Neural progenitor cell (in vitro differentiated cells): ENCODE measurements at regions not wholly inside any gene's neighbourhood (a gene's known extent, or its start where the extent isn't known, plus 50 kb on each side); places are given as distances from the start of the nearest gene placed in this dataset.

Experiments
- DNase-seq: peaks from one replicate; pipeline ENCODE4 v3.0.0-alpha.2; 2016; ENCODE audit warnings: low spot score
- H2AFZ ChIP-seq: fragments of 200-600 bp; sonication (generic); replicated peaks from 2 replicates; pipeline ENCODE4 v1.6.1; 2016; ENCODE audit warnings: antibody characterized with exemption
- H3F3A ChIP-seq: fragments of 200-600 bp; sonication (generic); 2 replicates; pipeline ENCODE4 v1.6.1; 2016; ENCODE audit warnings: antibody characterized with exemption, low read depth
- H3K27ac ChIP-seq: fragments of 200-600 bp; sonication (generic); 2 replicates; pipeline ENCODE4 v1.5.1; 2016; ENCODE audit warnings: mild to moderate bottlenecking
- H3K27me3 ChIP-seq: fragments of 200-600 bp; sonication (generic); 2 replicates; pipeline ENCODE4 v1.6.1; 2016; ENCODE audit warnings: mild to moderate bottlenecking, moderate library complexity
- H3K36me3 ChIP-seq: fragments of 200-600 bp; sonication (generic); 2 replicates; pipeline ENCODE4 v1.5.1; 2016
- H3K4me1 ChIP-seq: fragments of 200-600 bp; sonication (generic); 2 replicates; pipeline ENCODE4 v1.6.1; 2016; ENCODE audit warnings: mixed run types
- H3K4me2 ChIP-seq: fragments of 200-600 bp; sonication (generic); 2 replicates; pipeline ENCODE4 v1.6.1; 2016
- H3K4me3 ChIP-seq: fragments of 200-600 bp; sonication (generic); 2 replicates; pipeline ENCODE4 v1.5.1; 2016
- H3K79me2 ChIP-seq: fragments of 200-600 bp; sonication (generic); 2 replicates; pipeline ENCODE4 v1.6.1; 2016; ENCODE audit warnings: low read depth
- H3K9ac ChIP-seq: fragments of 200-600 bp; sonication (generic); 2 replicates; pipeline ENCODE4 v1.6.1; 2016
- H3K9me3 ChIP-seq: fragments of 200-600 bp; sonication (generic); 2 replicates; pipeline ENCODE4 v1.5.1; 2016; ENCODE audit warnings: low read depth
- H4K20me1 ChIP-seq: fragments of 200-600 bp; sonication (generic); 2 replicates; pipeline ENCODE4 v1.6.1; 2016; ENCODE audit warnings: low read depth
- H3K27ac Mint-ChIP-seq: 3 replicates; pipeline ENCODE4 v1.8.0; 2021; ENCODE audit warnings: mixed read lengths
- H3K27me3 Mint-ChIP-seq: 2 replicates; pipeline ENCODE4 v1.8.0; 2022; ENCODE audit warnings: low read depth, mild to moderate bottlenecking, inconsistent platforms, moderate library complexity, mixed read lengths; ENCODE audit not compliant: insufficient read depth
- H3K36me3 Mint-ChIP-seq: 3 replicates; pipeline ENCODE4 v1.8.0; 2021; ENCODE audit warnings: mixed read lengths
- H3K4me1 Mint-ChIP-seq: 3 replicates; pipeline ENCODE4 v1.8.0; 2021; ENCODE audit warnings: mixed read lengths
- H3K4me3 Mint-ChIP-seq: 3 replicates; pipeline ENCODE4 v1.8.0; 2021; ENCODE audit warnings: mild to moderate bottlenecking, moderate library complexity, mixed read lengths
- H3K9me3 Mint-ChIP-seq: 3 replicates; pipeline ENCODE4 v1.8.0; 2020; ENCODE audit warnings: mixed read lengths
- CTCF ChIP-seq: fragments of 200-600 bp; sonication (generic); IDR thresholded peaks from 2 replicates; pipeline ENCODE4 v1.5.1; 2017; ENCODE audit warnings: antibody characterized with exemption, mild to moderate bottlenecking
- EZH2 ChIP-seq: fragments of 200-600 bp; sonication (generic); IDR thresholded peaks from 2 replicates; pipeline ENCODE4 v1.6.1; 2017; ENCODE audit warnings: antibody characterized with exemption, mild to moderate bottlenecking, moderate library complexity
- EZH2phosphoT487 ChIP-seq: fragments of 200-600 bp; sonication (generic); IDR thresholded peaks from 2 replicates; pipeline ENCODE4 v1.6.1; 2017; ENCODE audit warnings: antibody characterized with exemption

GRCh38 chr4:83703752-83704151 is 167.8 kb downstream of the GPAT3 start:
- no peak overlapping the region for H3K27ac Mint-ChIP-seq
- H3K9me3 Mint-ChIP-seq = peaks cover 9% of the 10 kb centered on the region
- Histone ChIP-seq H3K36me3 (no peaks in the 10 kb centered on the region), H3K79me2 (no peaks in the 10 kb centered on the region), H3K4me1 (peaks cover 14% of the 10 kb centered on the region), H3K9ac (no peak overlapping the region), H3F3A (peaks cover 3% of the 10 kb centered on the region), H3K27me3 (no peaks in the 10 kb centered on the region), H3K9me3 (no peaks in the 10 kb centered on the region), H4K20me1 (no peaks in the 10 kb centered on the region), H3K4me3 (no peak overlapping the region), H2AFZ (no peak overlapping the region), H3K27ac (no peak overlapping the region), H3K4me2 (no peak overlapping the region)
- no peak overlapping the region for H3K4me3 Mint-ChIP-seq
- peaks cover 11% of the 10 kb centered on the region for H3K4me1 Mint-ChIP-seq
- TF ChIP-seq EZH2phosphoT487 = no peak
- no peak for TF ChIP-seq CTCF
- TF ChIP-seq EZH2 = no peak
- DNase-seq = no peak
- H3K36me3 Mint-ChIP-seq = no peaks in the 10 kb centered on the region
- no peaks in the 10 kb centered on the region for H3K27me3 Mint-ChIP-seq

DNA sequence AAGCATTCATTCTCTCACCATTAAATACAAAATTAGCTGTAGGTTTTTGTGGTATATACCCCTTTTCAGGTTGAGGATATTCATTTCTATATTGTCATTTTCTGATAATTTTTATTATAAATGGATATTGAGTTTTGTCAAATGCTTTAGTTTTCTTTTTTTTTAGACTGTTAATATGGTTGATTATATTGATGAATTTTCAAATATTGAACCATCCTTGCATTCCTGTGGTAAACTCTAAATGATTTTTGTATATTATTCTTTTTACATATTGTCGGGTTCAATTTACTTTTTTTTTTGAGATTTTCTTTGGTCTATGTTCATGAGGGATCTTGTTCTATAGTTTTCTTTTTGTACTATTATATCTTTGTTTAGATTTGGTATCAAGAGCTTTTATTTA is 165.1 kb downstream of the GPAT3 start:
- Histone ChIP-seq H3K9me3 (no peaks in the 10 kb centered on the region), H3F3A (no peaks in the 10 kb centered on the region), H3K4me1 (no peaks in the 10 kb centered on the region), H3K27me3 (no peaks in the 10 kb centered on the region), H3K4me2 (no peak overlapping the region), H4K20me1 (no peaks in the 10 kb centered on the region), H3K4me3 (no peak overlapping the region), H3K79me2 (no peaks in the 10 kb centered on the region), H3K36me3 (no peaks in the 10 kb centered on the region), H3K27ac (no peak overlapping the region), H3K9ac (no peak overlapping the region), H2AFZ (no peak overlapping the region)
- Mint-ChIP-seq H3K4me3 (no peak overlapping the region), H3K27ac (no peak overlapping the region), H3K9me3 (peaks cover 9% of the 10 kb centered on the region), H3K27me3 (no peaks in the 10 kb centered on the region), H3K36me3 (no peaks in the 10 kb centered on the region), H3K4me1 (no peaks in the 10 kb centered on the region)
- DNase-seq = no peak
- no peak for TF ChIP-seq EZH2phosphoT487

DNA sequence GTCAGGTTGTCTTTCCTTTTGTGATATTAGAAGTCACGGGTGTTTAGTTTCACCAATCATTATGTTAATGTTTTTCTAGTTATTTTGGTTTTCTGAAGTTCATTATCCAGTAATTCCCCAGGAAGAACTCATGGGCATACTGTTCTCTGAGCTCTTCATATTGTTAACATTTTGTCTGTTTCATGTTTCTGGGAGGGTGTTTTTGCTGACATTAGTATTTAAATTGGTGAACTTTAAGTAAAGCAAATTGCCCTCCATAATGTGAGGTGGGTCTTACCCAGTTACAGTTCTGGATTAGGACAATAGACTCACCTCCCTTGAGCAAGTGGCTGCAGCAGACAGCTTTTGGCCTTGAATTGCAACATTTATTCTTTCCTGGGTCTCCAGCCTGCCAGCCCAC is 163.4 kb downstream of the GPAT3 start:
- no peaks in the 10 kb centered on the region for H3K79me2 ChIP-seq
- TF ChIP-seq CTCF (no peak), EZH2phosphoT487 (no peak), EZH2 (no peak)
- peaks cover 9% of the 10 kb centered on the region for H3K9me3 Mint-ChIP-seq
- no peaks in the 10 kb centered on the region for H3K4me1 ChIP-seq
- no peaks in the 10 kb centered on the region for H3K36me3 ChIP-seq
- H2AFZ ChIP-seq = no peak overlapping the region
- no peak overlapping the region for H3K4me3 ChIP-seq
- H3K27me3 ChIP-seq = no peaks in the 10 kb centered on the region
- no peak overlapping the region for H3K27ac ChIP-seq
- H3K36me3 Mint-ChIP-seq = no peaks in the 10 kb centered on the region
- H3K9ac ChIP-seq = no peak overlapping the region
- no peaks in the 10 kb centered on the region for H3K27me3 Mint-ChIP-seq
- H3K4me1 Mint-ChIP-seq = no peaks in the 10 kb centered on the region
- H4K20me1 ChIP-seq = no peaks in the 10 kb centered on the region
- no peak overlapping the region for H3K4me2 ChIP-seq
- no peaks in the 10 kb centered on the region for H3K9me3 ChIP-seq
- no peak overlapping the region for H3K4me3 Mint-ChIP-seq
- H3K27ac Mint-ChIP-seq = no peak overlapping the region
- no peaks in the 10 kb centered on the region for H3F3A ChIP-seq
- DNase-seq = no peak

DNA sequence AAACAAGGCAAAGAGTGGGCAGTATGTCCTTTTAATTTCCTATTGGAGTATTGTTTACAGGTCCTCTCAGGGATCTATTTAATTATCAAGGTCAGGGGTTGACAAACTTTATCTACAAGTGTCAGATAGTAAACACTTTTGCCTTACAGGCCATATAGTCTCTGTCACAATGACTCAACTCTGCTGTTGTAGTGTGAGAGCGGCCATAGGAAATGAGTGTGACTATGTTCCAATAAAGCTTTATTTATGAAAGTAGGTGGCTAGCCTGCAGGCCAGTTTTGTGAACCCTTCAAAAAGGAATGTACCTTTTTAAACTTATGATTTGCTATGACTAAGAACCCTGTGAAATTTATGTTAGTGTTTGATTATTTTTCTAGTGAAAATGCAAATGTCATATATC is 156.1 kb downstream of the GPAT3 start:
- Mint-ChIP-seq H3K4me3 (no peak overlapping the region), H3K4me1 (no peaks in the 10 kb centered on the region), H3K27me3 (peaks cover 3% of the 10 kb centered on the region), H3K36me3 (no peaks in the 10 kb centered on the region), H3K9me3 (no peaks in the 10 kb centered on the region), H3K27ac (no peak overlapping the region)
- Histone ChIP-seq H3F3A (peaks cover 5% of the 10 kb centered on the region), H4K20me1 (no peaks in the 10 kb centered on the region), H3K27me3 (no peaks in the 10 kb centered on the region), H3K4me1 (no peaks in the 10 kb centered on the region), H3K27ac (no peak overlapping the region), H2AFZ (no peak overlapping the region), H3K79me2 (no peaks in the 10 kb centered on the region), H3K36me3 (no peaks in the 10 kb centered on the region), H3K9me3 (no peaks in the 10 kb centered on the region), H3K4me2 (no peak overlapping the region), H3K4me3 (no peak overlapping the region), H3K9ac (no peak overlapping the region)
- TF ChIP-seq EZH2phosphoT487 = no peak
- no peak for TF ChIP-seq CTCF
- TF ChIP-seq EZH2 = no peak
- DNase-seq = no peak
